KMS-11 (cell line): ENCODE measurements at regions not wholly inside any gene's neighbourhood (a gene's known extent, or its start where the extent isn't known, plus 50 kb on each side); places are given as distances from the start of the nearest gene placed in this dataset.

Experiments used
- H2AFZ ChIP-seq: fragments of 200-600 bp; sonication (generic); 2 replicates; pipeline ENCODE4 v1.6.1; 2016; ENCODE audit warnings: antibody characterized with exemption, mixed run types, low read depth
- H3K27ac ChIP-seq: fragments of 200-600 bp; sonication (generic); 2 replicates; pipeline ENCODE4 v1.6.1; 2016; ENCODE audit warnings: mild to moderate bottlenecking, mixed run types
- H3K27me3 ChIP-seq: fragments of 200-600 bp; sonication (generic); 2 replicates; pipeline ENCODE4 v1.6.1; 2017; ENCODE audit warnings: mild to moderate bottlenecking, low read depth, mixed run types, moderate library complexity; ENCODE audit not compliant: insufficient read depth
- H3K36me3 ChIP-seq: fragments of 200-600 bp; sonication (generic); 2 replicates; pipeline ENCODE4 v1.6.1; 2017; ENCODE audit warnings: mild to moderate bottlenecking, mixed run types; ENCODE audit not compliant: insufficient read depth
- H3K4me1 ChIP-seq: fragments of 200-600 bp; sonication (generic); 2 replicates; pipeline ENCODE4 v1.6.1; 2016; ENCODE audit warnings: mild to moderate bottlenecking, low read depth, mixed run types; ENCODE audit not compliant: poor library complexity, severe bottlenecking
- H3K4me2 ChIP-seq: fragments of 200-600 bp; sonication (generic); 2 replicates; pipeline ENCODE4 v1.7.0; 2016; ENCODE audit warnings: mild to moderate bottlenecking, mixed run types
- H3K4me3 ChIP-seq: fragments of 200-600 bp; sonication (generic); IDR thresholded peaks from 2 replicates; pipeline ENCODE4 v1.6.1; 2017; ENCODE audit warnings: low read depth, low read length, mixed read lengths; ENCODE audit not compliant: insufficient read depth
- H3K79me2 ChIP-seq: fragments of 200-600 bp; sonication (generic); 2 replicates; pipeline ENCODE4 v1.6.1; 2016; ENCODE audit warnings: low read depth, mixed run types; ENCODE audit not compliant: insufficient read depth
- H3K9ac ChIP-seq: fragments of 200-600 bp; sonication (generic); 2 replicates; pipeline ENCODE4 v1.6.1; 2016; ENCODE audit warnings: mild to moderate bottlenecking, mixed run types
- H4K20me1 ChIP-seq: fragments of 200-600 bp; sonication (generic); 2 replicates; pipeline ENCODE4 v1.6.1; 2016; ENCODE audit warnings: mild to moderate bottlenecking, mixed run types; ENCODE audit not compliant: insufficient read depth
- CTCF ChIP-seq: fragments of 200-600 bp; sonication (generic); conservative IDR thresholded peaks from 2 replicates; pipeline ENCODE4 v1.6.1; 2017; ENCODE audit warnings: low read depth, mild to moderate bottlenecking, antibody characterized with exemption, low read length, moderate library complexity, mixed read lengths

GRCh38 chr2:151063271-151063670 lies 198.4 kb downstream of the RBM43 start:
- no peak overlapping the region for H3K27ac ChIP-seq
- no peaks in the 10 kb centered on the region for H3K79me2 ChIP-seq
- no peaks in the 10 kb centered on the region for H3K4me1 ChIP-seq
- no peak for TF ChIP-seq CTCF
- H3K4me2 ChIP-seq: no peak overlapping the region
- no peak overlapping the region for H2AFZ ChIP-seq
- no peaks in the 10 kb centered on the region for H3K36me3 ChIP-seq
- H3K27me3 ChIP-seq: no peaks in the 10 kb centered on the region
- H3K9ac ChIP-seq: no peak overlapping the region
- H4K20me1 ChIP-seq: no peaks in the 10 kb centered on the region
- H3K4me3 ChIP-seq: no peak overlapping the region

GRCh38 chr2:151060287-151060686 lies 201.4 kb downstream of the RBM43 start:
- H3K79me2 ChIP-seq: no peaks in the 10 kb centered on the region
- H4K20me1 ChIP-seq: no peaks in the 10 kb centered on the region
- no peak overlapping the region for H3K27ac ChIP-seq
- H3K9ac ChIP-seq: no peak overlapping the region
- H3K4me3 ChIP-seq: no peak overlapping the region
- no peaks in the 10 kb centered on the region for H3K27me3 ChIP-seq
- H3K36me3 ChIP-seq: no peaks in the 10 kb centered on the region
- H3K4me1 ChIP-seq: no peaks in the 10 kb centered on the region
- no peak overlapping the region for H2AFZ ChIP-seq
- H3K4me2 ChIP-seq: no peak overlapping the region
- no peak for TF ChIP-seq CTCF

- no peak overlapping the region for H2AFZ ChIP-seq
- no peaks in the 10 kb centered on the region for H3K27me3 ChIP-seq
- H3K27ac ChIP-seq: no peak overlapping the region
- no peak overlapping the region for H3K9ac ChIP-seq
- H3K4me1 ChIP-seq: no peaks in the 10 kb centered on the region
- H3K4me3 ChIP-seq: no peak overlapping the region
- H4K20me1 ChIP-seq: no peaks in the 10 kb centered on the region
- TF ChIP-seq CTCF: no peak
- H3K36me3 ChIP-seq: no peaks in the 10 kb centered on the region
- H3K4me2 ChIP-seq: no peak overlapping the region
- no peaks in the 10 kb centered on the region for H3K79me2 ChIP-seq
Measured at GRCh38 chr2:151056870-151057269, 204.8 kb downstream of the RBM43 start.

DNA sequence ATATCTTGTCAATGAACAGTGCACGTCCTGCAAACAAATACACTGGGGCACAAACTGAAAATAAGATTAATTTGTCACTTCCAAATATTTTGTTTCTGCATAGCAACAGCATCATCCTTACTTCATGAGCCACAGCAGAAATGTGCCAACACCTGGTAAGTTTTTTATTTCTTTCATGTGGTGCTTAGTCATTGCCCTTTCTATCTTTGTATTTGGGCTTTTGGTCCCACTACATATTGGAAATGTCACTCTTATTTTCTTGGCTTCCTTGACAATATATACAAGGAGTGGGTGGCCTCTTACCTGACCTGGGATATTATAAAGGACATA lies 208.0 kb downstream of the RBM43 start:
- no peak overlapping the region for H3K9ac ChIP-seq
- H3K27me3 ChIP-seq: no peaks in the 10 kb centered on the region
- no peaks in the 10 kb centered on the region for H3K36me3 ChIP-seq
- H3K4me1 ChIP-seq: no peaks in the 10 kb centered on the region
- H3K4me3 ChIP-seq: no peak overlapping the region
- no peak overlapping the region for H3K27ac ChIP-seq
- H2AFZ ChIP-seq: no peak overlapping the region
- no peaks in the 10 kb centered on the region for H3K79me2 ChIP-seq
- no peak overlapping the region for H3K4me2 ChIP-seq
- TF ChIP-seq CTCF: no peak
- H4K20me1 ChIP-seq: no peaks in the 10 kb centered on the region
